ENCODE measurements at regions not wholly inside any gene's neighbourhood (a gene's known extent, or its start where the extent isn't known, plus 50 kb on each side); places are given as distances from the start of the nearest gene placed in this dataset.

DNA sequence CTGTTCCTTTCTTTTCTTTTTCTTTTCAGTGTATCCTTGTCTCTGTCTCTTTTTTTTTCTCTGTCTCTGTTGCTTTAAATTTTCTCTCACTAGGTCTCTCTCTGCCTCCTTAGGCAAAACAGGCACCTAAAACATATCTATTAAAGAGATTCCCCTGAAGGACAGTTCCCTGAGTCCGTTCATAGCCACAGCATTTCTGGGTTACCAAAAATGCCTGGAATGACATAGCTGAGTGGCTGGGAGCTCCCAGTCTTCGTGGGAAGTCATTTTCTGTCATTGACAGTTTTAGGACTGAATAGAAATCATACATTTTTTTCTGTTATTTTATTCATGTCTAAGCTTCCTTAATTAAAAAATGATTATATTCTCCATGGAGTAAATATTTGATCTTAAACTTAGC lies 323.8 kb upstream of the AZI2 start:
- TF ChIP-seq, protein P1, sequence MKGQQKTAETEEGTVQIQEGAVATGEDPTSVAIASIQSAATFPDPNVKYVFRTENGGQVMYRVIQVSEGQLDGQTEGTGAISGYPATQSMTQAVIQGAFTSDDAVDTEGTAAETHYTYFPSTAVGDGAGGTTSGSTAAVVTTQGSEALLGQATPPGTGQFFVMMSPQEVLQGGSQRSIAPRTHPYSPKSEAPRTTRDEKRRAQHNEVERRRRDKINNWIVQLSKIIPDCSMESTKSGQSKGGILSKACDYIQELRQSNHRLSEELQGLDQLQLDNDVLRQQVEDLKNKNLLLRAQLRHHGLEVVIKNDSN (IDR thresholded peaks at IDR 0.05): no peak
- TF ChIP-seq FOXM1 (IDR thresholded peaks at IDR 0.05; ENCODE audit: borderline replicate concordance, low read depth): no peak
- TF ChIP-seq EGR1 (IDR thresholded peaks at IDR 0.05): no peak
- TF ChIP-seq CEBPB (IDR thresholded peaks at IDR 0.05): no peak
- TF ChIP-seq RAD21 (IDR thresholded peaks at IDR 0.05; ENCODE audit: low read depth): no peak
- no peak for TF ChIP-seq ZBTB7A (IDR thresholded peaks at IDR 0.05; ENCODE audit: low read depth)
- TF ChIP-seq, protein P2, sequence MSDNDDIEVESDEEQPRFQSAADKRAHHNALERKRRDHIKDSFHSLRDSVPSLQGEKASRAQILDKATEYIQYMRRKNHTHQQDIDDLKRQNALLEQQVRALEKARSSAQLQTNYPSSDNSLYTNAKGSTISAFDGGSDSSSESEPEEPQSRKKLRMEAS (IDR thresholded peaks at IDR 0.05): no peak
- no peak for TF ChIP-seq TEAD4 (IDR thresholded peaks at IDR 0.05)
- TF ChIP-seq CREB1 (IDR thresholded peaks at IDR 0.05; ENCODE audit: low read depth): no peak
- no peak for TF ChIP-seq TCF12 (IDR thresholded peaks at IDR 0.05; ENCODE audit: low read depth)
- TF ChIP-seq, protein P3, sequence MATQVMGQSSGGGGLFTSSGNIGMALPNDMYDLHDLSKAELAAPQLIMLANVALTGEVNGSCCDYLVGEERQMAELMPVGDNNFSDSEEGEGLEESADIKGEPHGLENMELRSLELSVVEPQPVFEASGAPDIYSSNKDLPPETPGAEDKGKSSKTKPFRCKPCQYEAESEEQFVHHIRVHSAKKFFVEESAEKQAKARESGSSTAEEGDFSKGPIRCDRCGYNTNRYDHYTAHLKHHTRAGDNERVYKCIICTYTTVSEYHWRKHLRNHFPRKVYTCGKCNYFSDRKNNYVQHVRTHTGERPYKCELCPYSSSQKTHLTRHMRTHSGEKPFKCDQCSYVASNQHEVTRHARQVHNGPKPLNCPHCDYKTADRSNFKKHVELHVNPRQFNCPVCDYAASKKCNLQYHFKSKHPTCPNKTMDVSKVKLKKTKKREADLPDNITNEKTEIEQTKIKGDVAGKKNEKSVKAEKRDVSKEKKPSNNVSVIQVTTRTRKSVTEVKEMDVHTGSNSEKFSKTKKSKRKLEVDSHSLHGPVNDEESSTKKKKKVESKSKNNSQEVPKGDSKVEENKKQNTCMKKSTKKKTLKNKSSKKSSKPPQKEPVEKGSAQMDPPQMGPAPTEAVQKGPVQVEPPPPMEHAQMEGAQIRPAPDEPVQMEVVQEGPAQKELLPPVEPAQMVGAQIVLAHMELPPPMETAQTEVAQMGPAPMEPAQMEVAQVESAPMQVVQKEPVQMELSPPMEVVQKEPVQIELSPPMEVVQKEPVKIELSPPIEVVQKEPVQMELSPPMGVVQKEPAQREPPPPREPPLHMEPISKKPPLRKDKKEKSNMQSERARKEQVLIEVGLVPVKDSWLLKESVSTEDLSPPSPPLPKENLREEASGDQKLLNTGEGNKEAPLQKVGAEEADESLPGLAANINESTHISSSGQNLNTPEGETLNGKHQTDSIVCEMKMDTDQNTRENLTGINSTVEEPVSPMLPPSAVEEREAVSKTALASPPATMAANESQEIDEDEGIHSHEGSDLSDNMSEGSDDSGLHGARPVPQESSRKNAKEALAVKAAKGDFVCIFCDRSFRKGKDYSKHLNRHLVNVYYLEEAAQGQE (IDR thresholded peaks at IDR 0.05; ENCODE audit: low read depth): no peak
- no peak for TF ChIP-seq EP300 (IDR thresholded peaks at IDR 0.05; ENCODE audit: borderline replicate concordance)

DNA sequence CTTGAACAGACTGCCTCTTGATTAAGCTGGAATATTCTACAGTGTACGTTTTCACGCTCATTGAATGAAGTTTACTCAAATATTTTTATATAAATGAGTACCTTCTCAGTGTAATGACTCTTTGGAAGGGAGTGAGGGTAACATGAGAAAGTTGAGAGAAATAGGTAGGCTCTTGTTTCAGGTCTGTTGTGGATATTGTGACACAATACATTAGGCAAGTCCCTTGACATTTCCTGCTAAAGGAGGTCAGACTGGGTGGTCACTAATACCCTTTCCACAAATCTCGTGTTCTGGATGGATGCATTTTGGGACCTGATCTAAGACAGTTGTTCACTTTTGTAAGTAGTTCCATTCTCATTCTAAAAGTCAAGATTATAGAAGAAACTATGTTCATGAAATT lies 324.8 kb upstream of the AZI2 start:
- TF ChIP-seq, protein P3 (IDR thresholded peaks at IDR 0.05; ENCODE audit: low read depth): no peak
- TF ChIP-seq CEBPB (IDR thresholded peaks at IDR 0.05) (no peak), TAF1 (IDR thresholded peaks at IDR 0.05; ENCODE audit: low read depth) (no peak), FOXM1 (IDR thresholded peaks at IDR 0.05; ENCODE audit: borderline replicate concordance, low read depth) (no peak), EGR1 (IDR thresholded peaks at IDR 0.05) (no peak), YY1 (IDR thresholded peaks at IDR 0.05; ENCODE audit: low read depth) (no peak), NFIC (IDR thresholded peaks at IDR 0.05) (no peak), ZBTB7A (IDR thresholded peaks at IDR 0.05; ENCODE audit: low read depth) (no peak), CREB1 (IDR thresholded peaks at IDR 0.05; ENCODE audit: low read depth) (no peak)
- TF ChIP-seq, protein P2 (IDR thresholded peaks at IDR 0.05): no peak
- TF ChIP-seq, protein P1 (IDR thresholded peaks at IDR 0.05): no peak

DNA sequence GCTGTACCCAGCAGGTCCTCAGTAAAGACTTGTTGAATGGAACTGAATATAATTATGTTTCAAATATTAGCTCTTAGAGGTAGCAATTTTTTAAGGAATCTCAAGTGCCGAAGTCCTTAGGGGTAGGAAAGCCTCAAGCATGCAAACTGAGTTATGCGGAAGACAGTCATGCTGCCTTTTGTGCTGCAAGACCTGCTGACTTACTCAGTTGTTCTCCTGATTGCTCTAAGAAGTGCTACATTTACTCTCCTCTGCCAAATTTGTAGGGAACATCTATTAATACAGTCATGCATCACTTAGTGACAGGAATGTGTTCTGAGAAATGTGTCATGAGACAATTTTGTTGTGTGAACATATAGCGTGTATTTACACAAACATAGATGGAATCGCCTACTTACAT lies 325.6 kb upstream of the AZI2 start:
- TF ChIP-seq YY1 (IDR thresholded peaks at IDR 0.05; ENCODE audit: low read depth): no peak
- no peak for TF ChIP-seq TAF1 (IDR thresholded peaks at IDR 0.05; ENCODE audit: low read depth)
- TF ChIP-seq, protein P2 (IDR thresholded peaks at IDR 0.05): no peak
- no peak for TF ChIP-seq EP300 (IDR thresholded peaks at IDR 0.05; ENCODE audit: borderline replicate concordance)
- no peak for TF ChIP-seq ZBTB7A (IDR thresholded peaks at IDR 0.05; ENCODE audit: low read depth)
- TF ChIP-seq CREB1 (IDR thresholded peaks at IDR 0.05; ENCODE audit: low read depth): no peak
- TF ChIP-seq FOXM1 (IDR thresholded peaks at IDR 0.05; ENCODE audit: borderline replicate concordance, low read depth): no peak
- no peak for TF ChIP-seq TEAD4 (IDR thresholded peaks at IDR 0.05)
- TF ChIP-seq NFIC (IDR thresholded peaks at IDR 0.05): no peak
- TF ChIP-seq, protein P3 (IDR thresholded peaks at IDR 0.05; ENCODE audit: low read depth): no peak
- no peak for TF ChIP-seq TCF12 (IDR thresholded peaks at IDR 0.05; ENCODE audit: low read depth)
- no peak for TF ChIP-seq EGR1 (IDR thresholded peaks at IDR 0.05)
- TF ChIP-seq, protein P1 (IDR thresholded peaks at IDR 0.05): no peak
- TF ChIP-seq RAD21 (IDR thresholded peaks at IDR 0.05; ENCODE audit: low read depth): no peak

DNA sequence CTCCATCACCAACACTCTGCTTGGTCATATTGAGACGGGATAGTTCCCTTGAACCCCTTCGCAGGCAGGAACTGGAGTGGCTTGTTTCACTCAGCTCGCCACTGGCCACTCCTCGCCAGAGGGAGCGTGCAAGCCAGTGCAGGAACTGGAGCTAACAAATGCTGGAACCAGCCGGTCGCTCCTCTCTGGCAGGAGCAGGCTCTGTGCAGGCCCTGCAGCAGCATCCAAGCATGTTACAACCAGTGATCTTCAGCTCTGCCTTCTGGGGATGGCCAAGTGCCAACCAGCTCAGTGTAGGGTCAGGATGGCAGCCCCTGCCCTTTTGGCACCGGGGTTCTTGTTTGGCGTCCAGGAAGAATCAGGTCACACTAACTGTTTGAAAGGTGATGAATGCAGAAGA lies 329.0 kb upstream of the AZI2 start:
- no peak for TF ChIP-seq YY1 (IDR thresholded peaks at IDR 0.05; ENCODE audit: low read depth)
- no peak for TF ChIP-seq FOXM1 (IDR thresholded peaks at IDR 0.05; ENCODE audit: borderline replicate concordance, low read depth)
- TF ChIP-seq TEAD4 (IDR thresholded peaks at IDR 0.05): no peak
- no peak for TF ChIP-seq TCF12 (IDR thresholded peaks at IDR 0.05; ENCODE audit: low read depth)
- TF ChIP-seq, protein P2 (IDR thresholded peaks at IDR 0.05): no peak
- TF ChIP-seq EGR1 (IDR thresholded peaks at IDR 0.05): no peak
- no peak for TF ChIP-seq RAD21 (IDR thresholded peaks at IDR 0.05; ENCODE audit: low read depth)
- TF ChIP-seq CREB1 (IDR thresholded peaks at IDR 0.05; ENCODE audit: low read depth): no peak
- TF ChIP-seq ZBTB7A (IDR thresholded peaks at IDR 0.05; ENCODE audit: low read depth): no peak
- no peak for TF ChIP-seq EP300 (IDR thresholded peaks at IDR 0.05; ENCODE audit: borderline replicate concordance)
- no peak for TF ChIP-seq NFIC (IDR thresholded peaks at IDR 0.05)
- TF ChIP-seq CEBPB (IDR thresholded peaks at IDR 0.05): no peak
- TF ChIP-seq TAF1 (IDR thresholded peaks at IDR 0.05; ENCODE audit: low read depth): no peak
- TF ChIP-seq, protein P3 (IDR thresholded peaks at IDR 0.05; ENCODE audit: low read depth): no peak
- TF ChIP-seq, protein P1 (IDR thresholded peaks at IDR 0.05): no peak
